K562 (cell line): ENCODE measurements at regions not wholly inside any gene's neighbourhood (a gene's known extent, or its start where the extent isn't known, plus 50 kb on each side); places are given as distances from the start of the nearest gene placed in this dataset.
A peak's percentile ranks its signal among the peaks of the same experiment; 100 is the strongest.

Source experiments
- ATAC-seq: fragments of 200-7000 bp; cut with Tn5 transposase; 3 replicates; pipeline ENCODE4 v1.9.1; 2020; ENCODE audit warnings: moderate library complexity
- BruUV-seq: library from RNA; stranded (reverse); fragments of 400-500 nt; replicated peaks from 2 replicates; lab custom pipeline; 2021; lab: Mats Ljungman, UMichigan
- CTCF ChIA-PET: fragments of 300-600 bp; formaldehyde crosslinking; extraction: SDS; loops from one replicate; lab custom pipeline; 2021; ENCODE audit warnings: low intra/inter-chr PET ratio; lab: Yijun Ruan, JAX
- POLR2A ChIA-PET: fragments of 300-600, 350-650 bp; sonication (Branson Sonifier 250); formaldehyde crosslinking; extraction: SDS; loops from one replicate; lab custom pipeline; 2021; ENCODE audit warnings: antibody characterized with exemption, inconsistent platforms; lab: Yijun Ruan, JAX
- DNase-seq, 4 experiments: peaks; one replicate each; pipeline versions ENCODE4 v3.0.0 to v3.0.0-alpha.2; 2011 to 2018; ENCODE audit warnings: low spot score in 3 of 4, mixed read lengths in 3 of 4; ENCODE audit errors: extremely low read depth in 1 of 4
- FAIRE-seq: peaks from 2 replicates; lab custom pipeline; 2011; peaks lifted over from hg19 to GRCh38; lab: Jason Lieb, UNC
- H2AFZ ChIP-seq: 2 replicates; pipeline ENCODE4 v1.6.0; 2011; ENCODE audit warnings: low read depth, low read length, control low read depth, inconsistent platforms
- H3K27ac ChIP-seq: fragments of 200-600 bp; 3 replicates; pipeline ENCODE4 v1.8.0; 2011; ENCODE audit warnings: low read depth, mild to moderate bottlenecking, control low read depth, inconsistent platforms, low read length, moderate library complexity, mixed read lengths; ENCODE audit errors: extremely low read depth
- H3K27me3 ChIP-seq, 2 experiments: fragments of 300-600 bp in 1 of 2; 2 replicates in 1 of 2; 3 replicates in 1 of 2; pipeline versions ENCODE4 v1.6.0 to v1.8.0; 2011; ENCODE audit warnings: inconsistent platforms in 2 of 2, low read length in 2 of 2, mild to moderate bottlenecking in 1 of 2, mixed read lengths in 1 of 2, moderate library complexity in 1 of 2; ENCODE audit not compliant: control insufficient read depth in 2 of 2, insufficient read depth in 2 of 2
- H3K36me3 ChIP-seq: fragments of 300-600 bp; 3 replicates; pipeline ENCODE4 v1.8.0; 2011; ENCODE audit warnings: mild to moderate bottlenecking, low read length, inconsistent platforms; ENCODE audit not compliant: control insufficient read depth, insufficient read depth
- H3K4me1 ChIP-seq, 2 experiments: fragments of 200-600 bp in 1 of 2; replicated peaks in 1 of 2; 2 replicates in 1 of 2; 3 replicates in 1 of 2; pipeline versions ENCODE4 v1.5.1 to v1.8.0; 2011; ENCODE audit warnings: inconsistent platforms in 2 of 2, low read length in 2 of 2, mild to moderate bottlenecking in 1 of 2, mixed read lengths in 1 of 2, moderate library complexity in 1 of 2; ENCODE audit not compliant: control insufficient read depth in 2 of 2, insufficient read depth in 2 of 2
- H3K4me2 ChIP-seq: 2 replicates; pipeline ENCODE4 v1.6.1; 2011; ENCODE audit warnings: low read length, control low read depth, inconsistent platforms, mixed read lengths; ENCODE audit not compliant: insufficient read depth
- H3K4me3 ChIP-seq: fragments of 200-600 bp; sonication (generic), shearing (Covaris generic); 2 replicates; pipeline ENCODE4 v1.5.1; 2016; ENCODE audit warnings: control low read depth, inconsistent platforms
- H3K79me2 ChIP-seq: fragments of 200-600 bp; 3 replicates; pipeline ENCODE4 v1.8.0; 2011; ENCODE audit warnings: low read length, inconsistent platforms; ENCODE audit not compliant: control insufficient read depth, insufficient read depth
- H3K9ac ChIP-seq, 2 experiments: 2 replicates each; pipeline versions ENCODE4 v1.6.0 to v1.6.1; 2011; ENCODE audit warnings: low read depth in 2 of 2, low read length in 2 of 2, control low read depth in 1 of 2, inconsistent platforms in 1 of 2, mild to moderate bottlenecking in 1 of 2, mixed read lengths in 1 of 2; ENCODE audit not compliant: insufficient read depth in 1 of 2
- H3K9me1 ChIP-seq: one replicate; pipeline ENCODE4 v1.6.0; 2011; ENCODE audit warnings: inconsistent platforms, mild to moderate bottlenecking, low read length, moderate library complexity; ENCODE audit not compliant: control insufficient read depth, insufficient read depth
- H3K9me3 ChIP-seq: replicated peaks from 2 replicates; pipeline ENCODE4 v1.5.1; 2011; ENCODE audit warnings: low read depth, low read length, inconsistent platforms; ENCODE audit not compliant: control insufficient read depth, insufficient read depth
- H4K20me1 ChIP-seq: replicated peaks from 2 replicates; pipeline ENCODE4 v1.6.1; 2011; ENCODE audit warnings: low read length, inconsistent platforms, mixed read lengths; ENCODE audit not compliant: control insufficient read depth, insufficient read depth
- ADNP ChIP-seq: fragments of 200-800 bp; sonication (Bioruptor generic); IDR thresholded peaks from 2 replicates; pipeline ENCODE4 v1.6.1; 2016; ENCODE audit warnings: missing genetic modification characterization, missing compliant biosample characterization
- BCOR ChIP-seq: fragments of 450-650 bp; IDR thresholded peaks from 2 replicates; pipeline ENCODE4 v1.6.1; 2016
- CBX8 ChIP-seq: fragments of 200-600 bp; sonication (generic); IDR thresholded peaks from 2 replicates; pipeline ENCODE4 v1.6.1; 2012; ENCODE audit warnings: borderline replicate concordance, mixed run types, low read depth, mild to moderate bottlenecking, moderate library complexity, mixed read lengths, low read length, control low read depth, inconsistent platforms; ENCODE audit not compliant: poor library complexity, severe bottlenecking; ENCODE audit errors: extremely low read depth
- DEAF1 ChIP-seq: fragments of 450-650 bp; formaldehyde crosslinking; IDR thresholded peaks from 2 replicates; pipeline ENCODE4 v1.4.0; 2020; ENCODE audit warnings: mild to moderate bottlenecking, moderate library complexity
- ESRRA ChIP-seq: fragments of 450-650 bp; IDR thresholded peaks from 2 replicates; pipeline ENCODE4 v1.6.1; 2014; ENCODE audit warnings: low read depth, mild to moderate bottlenecking, moderate library complexity, borderline replicate concordance
- EZH2 ChIP-seq: IDR thresholded peaks from 2 replicates; pipeline ENCODE4 v1.6.1; 2012; ENCODE audit warnings: low read depth, mild to moderate bottlenecking, inconsistent platforms, low read length, borderline replicate concordance
- HDAC2 ChIP-seq: fragments of 450-650 bp; IDR thresholded peaks from 2 replicates; pipeline ENCODE4 v1.6.1; 2016; ENCODE audit warnings: mild to moderate bottlenecking
- KDM1A ChIP-seq, 2 experiments: fragments of 450-650 bp; IDR thresholded peaks; 2 replicates each; pipeline ENCODE4 v1.6.1; 2016; ENCODE audit warnings: mild to moderate bottlenecking in 2 of 2
- KLF16 ChIP-seq: IDR thresholded peaks from 2 replicates; pipeline ENCODE4 v1.6.1; 2016; ENCODE audit warnings: antibody characterized with exemption
- MAFK ChIP-seq: IDR thresholded peaks from 2 replicates; pipeline ENCODE4 v1.6.1; 2011; ENCODE audit warnings: low read length, improper control_type of control experiment
- MCM7 ChIP-seq, 2 experiments: fragments of 450-650 bp; IDR thresholded peaks; 2 replicates each; pipeline ENCODE4 v1.6.1; 2016 to 2018
- RBM25 ChIP-seq: fragments of 200-400 bp; formaldehyde crosslinking; IDR thresholded peaks from 2 replicates; pipeline ENCODE4 v1.6.1; 2018; ENCODE audit warnings: low read length, low read depth, moderate library complexity; ENCODE audit not compliant: severe bottlenecking
- SRSF1 ChIP-seq: fragments of 200-400 bp; formaldehyde crosslinking; IDR thresholded peaks from 2 replicates; pipeline ENCODE4 v1.6.1; 2017; ENCODE audit warnings: mild to moderate bottlenecking, low read depth, low read length, moderate library complexity
- TAF1 ChIP-seq: IDR thresholded peaks from 2 replicates; pipeline ENCODE4 v1.6.1; 2011; ENCODE audit warnings: mild to moderate bottlenecking, low read length, moderate library complexity; ENCODE audit not compliant: insufficient read depth, control insufficient read depth, severe bottlenecking; ENCODE audit errors: extremely low read depth
- ZKSCAN1 ChIP-seq: fragments of 150-350 bp; IDR thresholded peaks from 2 replicates; pipeline ENCODE4 v1.6.1; 2016; ENCODE audit warnings: low read depth, low read length
- ZNF449 ChIP-seq: fragments of 250-450 bp; sonication (Bioruptor Pico); IDR thresholded peaks from 2 replicates; pipeline ENCODE4 v1.8.0; 2022; ENCODE audit warnings: moderate library complexity, mild to moderate bottlenecking, inconsistent platforms
- ZNF589 ChIP-seq: fragments of 200-800 bp; sonication (Bioruptor generic); IDR thresholded peaks from 2 replicates; pipeline ENCODE4 v1.6.1; 2016; ENCODE audit warnings: low read depth, missing genetic modification characterization, missing compliant biosample characterization
- WGBS: fragments of 100-300 bp; shearing (Covaris generic); methylation state at CpG from one replicate; pipeline ENCODE4 v1.1.6; 2016; ENCODE audit warnings: low coverage, mixed read lengths; ENCODE audit not compliant: insufficient coverage; ENCODE audit errors: missing lambda C conversion rate; 5-methylcytosine and 5-hydroxymethylcytosine counted together
- in situ Hi-C: fragments of 300-500 bp; cut with MboI; formaldehyde crosslinking; loops from 4 replicates; pipeline ENCODE4 v1.15.0; 2018; ENCODE audit warnings: inconsistent platforms, mixed read lengths
- intact Hi-C: fragments of 100-400 bp; cut with micrococcal nuclease; formaldehyde crosslinking; loops from 2 replicates; pipeline ENCODE4 v1.14.2; 2022

- Histone ChIP-seq H3K4me2 (no peak overlapping the region), H3K4me3 (no peak overlapping the region), H3K27ac (no peak overlapping the region; the same call in 2 of the 3 replicates), H3K4me1 (peaks cover 13 to 16% of the 10 kb centered on the region in 2 experiments; a peak in 4 of 5 replicates), H4K20me1 (peaks cover 9% of the 10 kb centered on the region; the same call in 1 of the 2 replicates), H3K9ac (no peak overlapping the region), H3K9me1 (no peaks in the 10 kb centered on the region), H3K36me3 (peaks cover 73% of the 10 kb centered on the region), H3K27me3 (no peaks in the 10 kb centered on the region), H3K79me2 (peaks cover 93% of the 10 kb centered on the region), H3K9me3 (no peaks in the 10 kb centered on the region), H2AFZ (no peak overlapping the region)
- intact Hi-C loops (loop anchor here (5.0 to 10.0 kb wide), 2 partner anchors 238 to 405 kb away; no protein-coding TSS in a partner anchor), in situ Hi-C loops (loop anchor here (5.0 kb wide), 2 partner anchors 163 to 243 kb away; no protein-coding TSS in a partner anchor)
- no peak for TF ChIP-seq EZH2
- TF ChIP-seq KDM1A (IDR thresholded peaks at IDR 0.05) = peak in 1 of 2 experiments; percentile 60; a peak in 2 of 4 replicates
- TF ChIP-seq SRSF1 = no peak
- TF ChIP-seq DEAF1 = no peak
- peak; percentile 85 for TF ChIP-seq ADNP (tag)
- TF ChIP-seq MAFK = no peak
- no peak for TF ChIP-seq ZNF589 (CRISPR knock-in tag)
- no peak for TF ChIP-seq MCM7 (IDR thresholded peaks at IDR 0.05)
- no peak for TF ChIP-seq ZNF449
- TF ChIP-seq BCOR = peak; percentile 85
- TF ChIP-seq RBM25 = peak; percentile 82
- TF ChIP-seq TAF1 = no peak
- TF ChIP-seq CBX8 = no peak
- peak; percentile 49; the same call in 1 of the 2 replicates for TF ChIP-seq HDAC2
- no peak for TF ChIP-seq ZKSCAN1
- no peak for TF ChIP-seq KLF16
- no peak for TF ChIP-seq ESRRA
- BruUV-seq = no TSS peak
- ATAC-seq (no peak), FAIRE-seq (no peak), DNase-seq (no peak)
- ChIA-PET POLR2A (interaction anchor here (0.6 to 1.9 kb wide), 5 partner anchors 8 to 255 kb away, joined by 3 to 5 read pairs (median 4); no protein-coding TSS in a partner anchor), CTCF (interaction anchor here (0.8 to 1.6 kb wide), 2 partner anchors 165 to 241 kb away, joined by 3 to 4 read pairs; no protein-coding TSS in a partner anchor)
- 53% methylated on average over 7 of the region's 7 CpGs for WGBS
Observed at GRCh38 chr19:28469544-28469943, 743.4 kb downstream of the UQCRFS1 start.
